SU-DHL-6 (cell line): ENCODE measurements at regions not wholly inside any gene's neighbourhood (a gene's known extent, or its start where the extent isn't known, plus 50 kb on each side); places are given as distances from the start of the nearest gene placed in this dataset.

ENCODE experiments used
- CTCF ChIP-seq: fragments of 200-600 bp; sonication (generic); IDR thresholded peaks from one replicate; pipeline ENCODE4 v1.5.1; 2017; ENCODE audit warnings: antibody characterized with exemption, mild to moderate bottlenecking, low read length, moderate library complexity; ENCODE audit not compliant: insufficient read depth, poor library complexity, severe bottlenecking
- EZH2phosphoT487 ChIP-seq: fragments of 200-600 bp; sonication (generic), shearing (Covaris generic); conservative IDR thresholded peaks from 2 replicates; pipeline ENCODE4 v1.6.1; 2018; ENCODE audit warnings: mild to moderate bottlenecking, antibody characterized with exemption, low read length, moderate library complexity, mixed read lengths

DNA sequence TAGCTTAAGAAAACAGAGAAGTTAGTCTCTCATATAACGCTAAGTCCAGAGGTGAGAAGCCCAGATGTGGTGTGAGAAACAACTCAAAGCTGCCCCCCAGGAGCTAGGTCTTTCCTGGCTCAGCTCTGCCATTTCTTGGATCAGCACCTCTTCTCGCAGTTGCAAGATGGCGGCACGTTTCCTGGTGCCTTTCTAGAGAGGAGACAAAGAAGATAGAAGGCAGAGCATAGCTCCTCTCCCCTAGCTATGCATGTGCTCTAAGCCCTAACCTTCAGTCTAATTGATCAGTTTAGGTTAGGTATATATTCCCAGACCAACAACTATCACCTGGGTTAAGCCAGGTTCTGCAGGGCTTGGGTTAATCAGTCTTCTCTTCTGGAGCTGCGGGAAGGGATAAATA lies 119.5 kb upstream of the RAB12 start:
- TF ChIP-seq CTCF (no peak), EZH2phosphoT487 (no peak)
